SK-N-SH treated with all-trans-retinoic acid at 6 μM for 48 hours (cell line): ENCODE measurements at regions not wholly inside any gene's neighbourhood (a gene's known extent, or its start where the extent isn't known, plus 50 kb on each side); places are given as distances from the start of the nearest gene placed in this dataset.

Experiments used
- CREB5 ChIP-seq: fragments of 250-450 bp; sonication (Bioruptor Pico); IDR thresholded peaks from 2 replicates; pipeline ENCODE4 v1.5.1; 2020; ENCODE audit warnings: low read depth, mild to moderate bottlenecking, moderate library complexity
- CSDC2 ChIP-seq: fragments of 250-450 bp; sonication (Bioruptor Pico); IDR thresholded peaks from 2 replicates; pipeline ENCODE4 v1.5.0; 2020; ENCODE audit warnings: mild to moderate bottlenecking, moderate library complexity
- GLIS3 ChIP-seq: fragments of 250-450 bp; sonication (Bioruptor Pico); IDR thresholded peaks from 2 replicates; pipeline ENCODE4 v1.5.0; 2020; ENCODE audit warnings: mild to moderate bottlenecking, moderate library complexity
- RARB ChIP-seq: fragments of 250-450 bp; sonication (Bioruptor Pico); IDR thresholded peaks from 2 replicates; pipeline ENCODE4 v1.8.0; 2021; ENCODE audit warnings: mild to moderate bottlenecking, moderate library complexity
- SNAI2 ChIP-seq: fragments of 250-450 bp; sonication (Bioruptor Pico); IDR thresholded peaks from 2 replicates; pipeline ENCODE4 v1.5.0; 2020; ENCODE audit warnings: mild to moderate bottlenecking, moderate library complexity
- TCF4 ChIP-seq: fragments of 250-450 bp; sonication (Bioruptor Pico); IDR thresholded peaks from 2 replicates; pipeline ENCODE4 v1.8.0; 2021; ENCODE audit warnings: mild to moderate bottlenecking, moderate library complexity, borderline replicate concordance
- ZFP3 ChIP-seq: fragments of 250-450 bp; sonication (Bioruptor Pico); IDR thresholded peaks from 2 replicates; pipeline ENCODE4 v1.5.0; 2020; ENCODE audit warnings: mild to moderate bottlenecking, moderate library complexity
- ZNF70 ChIP-seq: fragments of 450-650 bp; formaldehyde crosslinking; IDR thresholded peaks from 2 replicates; pipeline ENCODE4 v1.5.0; 2020; ENCODE audit warnings: mild to moderate bottlenecking, moderate library complexity
- ZNF8 ChIP-seq: fragments of 450-650 bp; formaldehyde crosslinking; IDR thresholded peaks from 2 replicates; pipeline ENCODE4 v1.5.0; 2020; ENCODE audit warnings: mild to moderate bottlenecking, moderate library complexity

DNA sequence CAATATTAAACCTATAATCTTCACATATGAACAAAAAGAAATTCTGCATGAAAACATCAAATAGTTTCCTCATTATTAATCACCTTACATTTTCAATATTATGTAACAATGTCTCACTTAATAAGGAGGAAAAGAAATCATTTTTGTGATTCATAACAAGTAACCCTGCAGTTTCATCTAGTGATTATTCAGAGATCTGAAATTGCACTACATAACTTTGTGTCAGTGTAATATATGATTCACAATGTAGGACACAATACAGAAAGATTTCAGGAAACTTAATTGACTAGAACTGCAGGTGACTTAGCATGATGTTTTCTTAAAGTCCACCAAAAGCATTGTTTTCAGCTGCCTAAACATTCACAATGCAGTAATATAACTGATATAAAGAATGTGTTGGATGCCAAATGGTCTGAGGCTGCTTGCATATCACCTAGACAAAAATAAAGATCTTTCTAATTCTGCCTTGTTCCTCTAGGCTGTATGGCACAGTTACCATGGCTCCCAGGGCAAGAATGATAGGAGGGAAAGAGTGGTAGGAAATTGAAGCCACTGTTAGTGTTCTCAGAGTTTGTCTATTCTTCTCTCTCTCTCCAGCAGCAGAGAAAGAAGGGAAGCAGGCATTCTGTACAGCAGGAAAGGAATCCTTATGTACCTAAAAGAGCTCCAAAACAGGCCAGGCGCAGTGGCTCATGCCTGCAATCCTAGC is 366.6 kb downstream of the FSIP2 start:
- TF ChIP-seq RARB (no peak), SNAI2 (no peak), ZNF70 (no peak), CREB5 (CRISPR knock-in tag) (no peak), CSDC2 (CRISPR knock-in tag) (no peak), ZNF8 (CRISPR knock-in tag) (no peak), TCF4 (CRISPR knock-in tag) (no peak), GLIS3 (CRISPR knock-in tag) (no peak), ZFP3 (CRISPR knock-in tag) (no peak)
